RCC 7860 (cell line): ENCODE measurements at regions not wholly inside any gene's neighbourhood (a gene's known extent, or its start where the extent isn't known, plus 50 kb on each side); places are given as distances from the start of the nearest gene placed in this dataset.
"Not testable (repeated sequence)": the region's sequence is repeated elsewhere in the genome, so short reads cannot be mapped to it uniquely, and the experiment has no call there.

Source experiments
- DNase-seq: peaks from one replicate; pipeline ENCODE4 v3.0.0-alpha.2; 2015; ENCODE audit warnings: low spot score
- FAIRE-seq: peaks from 2 replicates; lab custom pipeline; 2012; peaks lifted over from hg19 to GRCh38; lab: Jason Lieb, UNC

DNA sequence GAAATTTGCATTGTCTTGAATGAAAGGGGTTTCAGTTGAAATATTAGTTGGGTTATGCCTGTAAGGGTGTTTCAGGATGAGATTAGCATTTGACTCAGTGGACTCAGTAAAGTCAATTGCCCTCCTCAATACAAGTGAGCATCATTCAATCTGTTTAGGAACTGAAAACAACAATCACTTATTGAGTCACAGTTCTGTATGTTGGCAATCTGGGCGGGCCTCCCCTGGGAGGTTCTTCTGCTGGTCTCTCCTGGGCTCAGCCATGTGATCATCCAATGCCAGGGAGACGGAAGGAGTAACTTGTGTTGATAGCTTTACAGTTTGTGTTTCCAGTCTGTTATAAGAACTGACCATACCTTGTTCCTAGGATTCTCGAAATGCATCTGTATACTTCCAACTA, 262.9 kb upstream of the RUNX1 start:
- FAIRE-seq (no peak), DNase-seq (no peak)

DNA sequence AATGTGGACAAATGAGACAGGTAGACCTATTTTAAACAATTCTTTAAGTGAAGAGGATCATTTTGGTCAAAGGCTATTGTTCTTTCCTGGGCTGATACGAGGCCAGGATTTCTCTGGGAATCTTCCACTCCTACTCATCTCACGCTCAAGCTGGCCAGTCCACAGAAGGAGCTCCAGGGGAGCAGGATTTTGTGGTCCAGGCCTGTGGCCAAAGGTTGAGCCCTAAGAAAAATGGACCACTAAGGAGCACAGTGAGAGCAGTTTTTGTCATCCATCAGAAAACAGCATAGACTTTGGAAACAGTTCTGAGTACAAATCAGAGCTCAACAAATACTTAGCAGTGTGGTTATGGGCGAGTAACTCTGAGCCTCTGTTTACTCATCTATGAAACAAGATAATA, 260.2 kb upstream of the RUNX1 start:
- peak; percentile 25 for DNase-seq

DNA sequence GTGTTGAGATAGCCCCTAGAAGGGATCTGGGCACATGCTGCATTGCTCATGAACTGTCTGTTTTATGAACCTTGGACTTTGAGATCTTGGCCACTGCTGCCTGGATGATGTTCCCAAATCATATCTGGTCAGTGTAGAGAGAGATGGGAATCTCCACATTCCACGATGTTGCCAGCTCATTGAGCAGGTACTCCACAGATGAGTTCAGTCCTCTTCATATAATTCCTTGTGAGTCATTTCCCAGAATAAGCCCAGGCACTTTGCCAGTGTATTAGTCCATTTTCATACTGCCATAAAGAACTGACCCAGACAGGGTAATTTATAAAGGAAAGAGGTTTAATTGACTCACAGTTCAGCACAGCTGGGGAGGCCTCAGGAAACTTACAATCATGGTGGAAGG, 254.0 kb upstream of the RUNX1 start:
- FAIRE-seq (peak; percentile 99), DNase-seq (peak; percentile 98)

More for the DNA sequence above, 260.2 kb upstream of the RUNX1 start:
- FAIRE-seq: peak; percentile 88

DNA sequence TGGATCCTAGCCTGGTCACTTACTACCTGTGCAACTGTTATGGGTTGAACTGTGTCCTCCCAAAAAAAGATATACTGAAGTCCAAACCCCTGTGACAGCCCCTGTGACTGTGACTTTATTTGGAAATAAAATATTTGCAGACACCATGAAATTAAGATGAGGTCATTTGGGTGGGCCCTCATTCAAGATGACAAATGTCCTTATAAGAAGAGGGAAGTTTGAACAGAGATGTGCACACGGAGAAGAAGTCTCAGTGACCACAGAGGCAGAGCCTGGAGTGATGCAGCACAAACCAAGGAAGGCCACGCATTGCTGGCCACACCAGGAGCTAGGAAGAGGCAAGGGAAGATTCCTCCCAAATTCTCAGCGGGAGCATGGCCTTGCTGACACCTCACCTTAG, 249.7 kb upstream of the RUNX1 start:
- DNase-seq (peak; percentile 34), FAIRE-seq (no peak)

DNA sequence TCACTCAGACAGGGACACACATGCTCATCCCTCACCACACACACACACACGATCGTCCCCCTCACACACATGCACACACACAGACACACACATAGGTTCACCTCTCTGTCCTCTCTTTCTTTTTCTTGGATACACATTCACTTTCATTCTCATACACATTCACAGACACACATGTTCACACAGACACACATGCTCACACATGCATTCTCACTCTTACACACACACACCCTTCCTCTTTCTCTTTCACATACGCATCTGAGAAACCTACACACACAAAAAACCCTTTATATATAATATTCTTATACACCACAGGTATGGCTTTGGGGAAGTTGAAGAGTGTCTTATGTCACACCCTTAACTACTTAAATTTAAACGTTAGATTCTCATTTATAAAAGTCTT, 248.6 kb upstream of the RUNX1 start:
- FAIRE-seq: no peak

DNA sequence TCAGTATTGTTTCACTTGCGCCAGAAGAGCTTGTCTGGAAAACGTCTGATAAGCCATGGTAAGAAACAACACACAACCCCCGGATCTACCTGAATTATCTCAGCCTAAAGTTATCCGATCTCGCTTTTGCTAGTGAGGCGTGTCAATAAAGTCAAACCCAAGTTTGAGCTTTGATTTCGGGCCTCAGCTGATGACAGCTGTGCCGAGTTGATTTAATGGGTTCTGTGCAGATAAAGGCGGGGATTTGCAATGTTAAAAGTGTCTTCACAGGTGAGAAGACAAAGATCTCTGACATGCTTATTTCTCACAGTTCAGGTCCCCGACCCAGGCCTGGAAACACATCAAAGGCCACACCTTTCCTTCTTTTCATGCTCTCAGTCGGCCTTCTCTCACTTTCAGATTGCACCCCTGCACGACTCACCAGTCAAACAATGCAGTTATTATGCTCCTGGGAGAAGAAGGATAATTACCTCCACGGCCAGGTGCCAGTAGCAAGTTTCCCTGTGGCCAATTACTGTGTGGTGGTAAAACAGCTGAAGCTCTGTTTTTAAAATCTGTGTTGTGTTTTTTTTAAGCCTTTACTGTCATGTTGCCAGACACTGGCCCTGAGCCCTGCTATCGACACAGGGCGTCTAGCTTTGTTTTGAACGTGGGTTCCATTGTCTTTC, 245.3 kb upstream of the RUNX1 start:
- DNase-seq (peak; percentile 23), FAIRE-seq (no peak)

More for the DNA sequence above, 248.6 kb upstream of the RUNX1 start:
- no peak for DNase-seq

DNA sequence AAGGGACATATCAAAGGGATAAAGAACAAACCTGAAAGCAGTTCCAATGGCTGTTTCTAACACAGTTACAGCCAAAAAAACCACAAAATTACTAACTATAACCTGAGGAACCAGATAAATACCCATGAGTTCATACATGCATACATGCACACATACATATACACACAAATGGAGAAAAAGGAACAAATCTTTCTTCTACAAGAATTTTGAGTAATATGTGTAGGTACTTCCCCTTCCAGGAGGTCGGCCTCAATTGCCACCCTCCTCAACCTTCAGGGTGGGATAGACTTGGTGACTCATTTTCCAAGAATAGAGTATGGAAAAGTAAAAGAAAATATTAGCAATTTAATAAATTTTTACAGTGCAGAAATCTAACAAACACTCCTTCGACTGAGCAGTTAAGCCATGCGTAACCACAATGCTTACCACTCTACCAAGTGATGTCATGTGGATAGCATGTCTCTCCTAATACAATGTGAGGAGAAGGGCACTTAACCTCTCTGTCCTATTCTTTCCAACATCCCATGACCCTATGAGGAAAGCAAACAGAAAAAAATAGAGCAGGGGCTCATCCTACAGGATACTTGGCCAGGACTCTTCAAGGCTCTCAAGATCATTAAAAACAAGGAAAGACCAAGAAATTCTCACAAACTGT, 243.0 kb upstream of the RUNX1 start:
- FAIRE-seq (peak; percentile 99), DNase-seq (peak; percentile 87)

DNA sequence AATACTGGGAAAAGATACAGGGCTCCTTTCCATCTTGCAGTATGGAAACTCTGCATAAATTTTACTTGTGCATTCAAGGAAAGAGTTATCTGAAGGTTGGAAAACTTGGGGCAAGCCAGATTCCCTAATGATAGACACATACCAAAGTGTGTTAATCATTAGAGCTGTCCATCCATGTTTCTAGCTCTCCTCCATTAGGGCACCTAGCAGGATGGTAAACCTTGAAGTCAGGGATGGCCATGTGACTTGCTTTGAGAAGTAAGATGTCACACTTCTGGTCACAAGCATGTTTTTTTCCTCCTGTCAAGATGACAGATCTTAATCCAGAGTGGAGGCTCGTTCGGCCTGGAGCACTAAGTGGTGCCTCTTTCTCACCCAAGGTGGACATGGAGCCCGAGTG, 241.9 kb upstream of the RUNX1 start:
- DNase-seq (peak; percentile 73), FAIRE-seq (peak; percentile 88)

DNA sequence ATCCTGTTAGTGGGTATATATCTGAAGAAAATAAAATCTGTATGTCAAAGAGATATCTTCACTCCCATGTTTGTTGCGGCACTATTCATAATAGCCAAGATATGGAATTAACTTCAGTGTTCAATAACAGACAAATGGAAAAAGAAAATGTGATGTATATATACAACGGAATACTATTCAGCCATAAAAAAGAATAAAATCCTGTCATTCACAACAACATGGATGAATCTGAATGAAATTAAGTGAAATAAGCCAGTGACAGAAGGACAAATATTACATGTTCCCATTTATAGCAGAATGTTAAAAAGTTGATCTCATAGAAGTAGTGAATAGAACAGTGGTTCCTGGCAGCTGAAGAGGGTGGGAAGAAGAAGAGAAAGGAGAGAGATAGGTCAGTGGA, 239.1 kb upstream of the RUNX1 start:
- DNase-seq (no peak), FAIRE-seq (no peak)

DNA sequence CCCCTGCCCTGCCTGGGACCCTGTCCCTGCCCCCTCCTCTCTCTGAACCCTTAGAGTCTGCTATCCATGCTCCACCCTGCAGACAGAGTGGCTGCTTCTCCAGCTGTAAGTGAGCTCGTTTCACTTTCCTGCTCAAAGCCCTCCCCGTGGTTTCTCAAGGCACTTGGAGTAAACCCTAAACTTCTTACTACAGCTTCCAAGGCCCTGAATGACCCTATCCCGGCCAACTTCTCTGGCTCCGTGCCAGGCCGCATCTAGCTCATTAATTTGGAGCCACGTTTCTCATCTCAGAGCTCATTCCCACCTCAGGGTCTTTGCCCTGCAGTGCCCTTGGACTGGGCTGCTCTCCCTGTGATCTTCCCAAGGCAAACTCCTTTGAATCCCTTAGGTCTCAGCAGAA, 235.1 kb upstream of the RUNX1 start:
- FAIRE-seq (no peak), DNase-seq (no peak)

DNA sequence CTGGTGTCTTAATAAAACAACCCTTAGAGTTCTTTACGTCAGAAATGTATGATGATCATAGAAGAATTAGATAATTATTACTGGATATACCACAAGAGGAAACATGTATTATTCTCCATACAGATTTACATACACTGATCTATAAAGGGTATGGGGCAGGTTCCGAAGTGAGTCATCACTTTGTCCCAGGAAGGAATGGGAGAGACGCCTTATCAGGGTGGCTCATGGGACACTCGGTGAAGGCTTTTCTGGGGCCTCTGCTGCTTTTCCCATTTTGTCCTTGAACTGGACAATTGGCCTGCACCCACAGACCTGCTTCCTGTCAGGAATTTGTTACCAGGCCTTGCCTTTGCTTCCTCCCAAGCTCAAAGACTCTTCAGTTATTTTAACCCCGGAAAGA, 233.8 kb upstream of the RUNX1 start:
- no peak for FAIRE-seq
- no peak for DNase-seq

DNA sequence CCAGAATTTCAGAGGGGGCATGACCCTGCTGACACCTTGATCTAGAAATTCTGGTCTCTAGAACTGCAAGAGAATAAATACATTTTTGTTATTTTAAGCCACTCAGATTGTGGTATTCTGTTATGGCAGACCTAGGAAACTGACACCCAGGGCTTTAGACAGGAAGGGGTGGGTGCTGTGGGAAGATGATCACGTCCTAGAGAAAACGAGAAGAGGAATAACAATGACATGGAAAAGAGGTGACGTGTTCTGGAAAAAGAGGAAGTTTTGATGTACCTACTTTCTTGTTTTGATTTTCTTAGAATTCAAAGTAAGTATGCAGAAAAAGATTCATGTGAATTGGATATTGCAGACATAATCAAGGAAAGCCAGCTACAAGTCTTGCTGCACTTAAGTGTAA, 232.9 kb upstream of the RUNX1 start:
- no peak for FAIRE-seq

DNA sequence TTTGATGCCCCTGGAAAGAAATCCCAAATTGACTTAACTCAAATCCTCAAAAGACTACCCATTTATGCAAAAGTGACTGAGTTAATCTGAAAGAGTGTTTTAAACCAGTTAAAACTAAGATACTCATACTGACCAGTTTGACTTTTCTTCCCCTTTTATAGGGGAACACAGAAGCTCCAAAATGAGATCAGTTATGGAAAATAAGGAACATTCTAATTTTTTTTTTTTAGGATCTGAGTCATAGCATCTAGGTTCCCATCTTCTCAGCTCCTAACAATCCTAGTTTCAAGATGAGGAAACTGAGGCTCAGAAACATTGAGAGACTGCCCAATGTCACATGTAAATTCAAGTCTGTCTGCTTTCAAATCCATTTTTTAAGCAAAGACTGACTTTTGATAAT, 231.1 kb upstream of the RUNX1 start:
- DNase-seq (no peak), FAIRE-seq (no peak)

More for the DNA sequence above, 232.9 kb upstream of the RUNX1 start:
- DNase-seq: no peak

DNA sequence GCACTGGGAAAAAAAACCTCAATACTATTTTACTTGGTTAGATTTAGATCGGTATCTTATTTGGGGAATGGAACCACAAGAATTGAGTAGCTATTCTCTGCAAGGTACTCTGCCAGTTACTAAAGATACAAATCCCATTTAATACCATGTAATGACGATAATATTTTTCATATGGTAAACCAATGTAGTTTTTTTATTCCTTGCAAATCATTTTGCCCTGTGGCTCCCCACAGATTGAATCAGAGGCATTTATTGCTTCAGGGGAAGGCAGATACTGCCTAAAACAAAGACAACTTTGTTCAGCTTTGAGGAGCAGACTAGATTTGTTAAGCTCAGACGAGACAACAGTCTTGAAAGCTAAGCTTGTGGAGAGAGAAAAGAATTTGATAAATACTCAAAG, 226.7 kb upstream of the RUNX1 start:
- no peak for FAIRE-seq
- DNase-seq: no peak

DNA sequence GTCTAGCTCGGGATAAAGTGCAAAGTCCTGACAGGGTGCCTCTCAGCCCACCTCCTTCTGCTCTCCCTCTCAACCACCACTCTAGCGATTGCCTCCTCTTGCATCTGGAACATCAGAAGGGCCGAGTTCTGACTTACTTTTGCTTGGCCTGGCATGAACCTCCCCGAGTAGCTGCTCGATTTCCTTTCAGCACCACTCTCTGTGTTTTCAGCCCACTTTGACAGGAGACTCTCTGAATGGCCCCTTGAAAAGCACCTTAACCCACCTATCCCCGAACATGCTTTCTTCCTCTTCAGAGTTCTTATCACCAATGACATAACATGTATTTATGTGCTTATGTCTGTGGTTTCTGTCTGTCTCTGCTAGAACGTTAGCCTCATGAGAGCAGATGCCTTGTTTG, 225.8 kb upstream of the RUNX1 start:
- FAIRE-seq: no peak

DNA sequence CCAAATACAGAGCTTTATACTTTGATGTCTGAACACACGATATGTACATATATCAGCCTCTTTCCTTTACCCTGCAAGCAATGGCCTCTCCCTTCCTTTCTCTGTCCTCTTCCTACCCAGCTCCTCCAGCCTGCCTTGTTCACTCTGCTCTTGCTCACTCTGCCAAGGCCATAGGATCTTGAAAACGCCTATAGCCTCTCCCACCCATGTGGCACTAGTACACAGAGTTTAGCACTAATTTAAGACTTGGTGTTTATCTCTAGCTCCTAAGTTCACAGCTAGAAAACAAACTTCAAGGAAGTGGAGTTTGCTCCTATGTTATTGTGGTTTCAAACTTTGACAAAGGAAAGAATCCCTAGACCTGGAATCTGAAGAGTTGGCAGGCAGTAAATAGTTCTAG, 225.0 kb upstream of the RUNX1 start:
- DNase-seq: no peak
- FAIRE-seq: no peak

More for the DNA sequence above, 225.8 kb upstream of the RUNX1 start:
- no peak for DNase-seq

DNA sequence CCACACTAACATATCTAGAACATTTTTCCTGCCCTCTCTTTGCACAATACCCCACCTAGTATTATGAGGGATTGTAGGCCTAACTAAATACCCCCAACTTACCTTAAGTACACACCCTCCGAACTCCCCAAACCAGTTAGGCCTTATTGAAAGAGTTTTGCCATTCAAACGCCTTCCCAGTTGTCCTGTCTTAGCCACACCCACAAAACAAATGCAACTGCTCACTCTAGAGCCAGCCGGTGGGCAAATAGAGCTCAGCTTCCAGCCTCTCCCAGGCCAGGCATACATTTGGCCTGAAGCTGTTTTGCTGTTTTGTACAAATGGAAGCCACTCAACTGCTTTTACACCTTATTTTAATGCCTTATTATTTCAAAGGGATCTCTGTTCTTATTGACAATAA, 224.2 kb upstream of the RUNX1 start:
- DNase-seq (no peak), FAIRE-seq (no peak)

DNA sequence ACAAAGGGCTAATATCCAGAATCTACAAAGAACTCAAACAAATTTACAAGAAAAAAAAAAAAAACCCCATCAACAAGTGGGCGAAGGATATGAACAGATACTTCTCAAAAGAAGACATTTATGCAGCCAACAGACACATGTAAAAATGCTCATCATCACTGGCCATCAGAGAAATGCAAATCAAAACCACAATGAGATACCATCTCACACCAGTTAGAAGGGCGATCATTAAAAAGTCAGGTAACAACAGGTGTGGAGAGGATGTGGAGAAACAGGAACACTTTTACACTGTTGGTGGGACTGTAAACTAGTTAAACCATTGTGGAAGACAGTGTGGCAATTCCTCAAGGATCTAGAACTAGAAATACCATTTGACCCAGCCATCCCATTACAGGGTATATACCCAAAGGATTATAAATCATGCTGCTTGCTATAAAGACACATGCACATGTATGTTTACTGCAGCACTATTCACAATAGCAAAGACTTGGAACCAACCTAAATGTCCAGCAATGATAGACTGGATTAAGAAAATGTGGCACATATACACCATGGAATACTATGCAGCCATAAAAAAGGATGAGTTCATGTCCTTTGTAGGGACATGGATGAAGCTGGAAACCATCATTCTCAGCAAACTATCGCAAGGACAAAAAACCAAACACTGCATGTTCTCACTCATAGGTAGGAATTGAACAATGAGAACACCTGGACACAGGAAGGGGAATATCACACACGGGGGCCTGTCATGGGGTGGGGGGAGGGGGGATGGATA, 222.4 kb upstream of the RUNX1 start:
- not testable (repeated sequence) for FAIRE-seq, DNase-seq

DNA sequence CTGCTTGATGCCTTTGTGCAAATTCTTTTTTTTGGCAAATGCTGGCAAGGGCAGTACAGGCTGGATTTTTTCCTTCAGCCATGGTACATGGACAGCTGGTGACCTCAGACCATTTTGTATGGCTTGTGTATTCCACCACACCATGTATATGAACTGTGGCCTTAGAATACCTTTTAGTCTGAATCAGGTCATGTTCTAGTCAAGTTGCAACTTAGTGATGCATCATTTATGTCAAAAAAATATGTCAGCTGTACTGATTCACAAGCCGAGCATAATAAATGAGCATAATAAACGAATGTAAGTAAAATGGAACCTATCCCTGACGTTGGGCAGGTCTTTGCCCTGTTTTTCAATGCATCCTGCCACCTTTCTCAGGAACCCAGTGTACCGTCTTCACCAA, 219.7 kb upstream of the RUNX1 start:
- no peak for DNase-seq
- FAIRE-seq: no peak

DNA sequence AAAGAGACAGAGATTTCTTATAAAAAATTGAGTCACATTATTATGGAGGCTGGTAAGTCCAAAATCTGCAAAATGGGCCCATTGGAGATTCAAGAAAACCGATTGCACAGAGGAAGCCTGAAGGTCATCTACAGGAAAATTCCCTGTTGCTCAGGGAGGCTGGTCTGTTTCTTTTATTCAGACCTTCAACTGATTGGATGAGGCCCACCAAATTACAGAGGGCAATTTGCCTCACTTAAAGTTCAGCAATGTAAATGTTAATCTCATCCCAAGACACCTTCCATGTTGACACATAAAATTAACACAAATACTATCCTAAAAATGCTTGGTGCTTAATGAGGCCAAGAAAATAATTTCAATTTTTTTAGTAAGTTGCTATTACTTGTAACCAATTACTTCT, 219.2 kb upstream of the RUNX1 start:
- DNase-seq (no peak), FAIRE-seq (no peak)

DNA sequence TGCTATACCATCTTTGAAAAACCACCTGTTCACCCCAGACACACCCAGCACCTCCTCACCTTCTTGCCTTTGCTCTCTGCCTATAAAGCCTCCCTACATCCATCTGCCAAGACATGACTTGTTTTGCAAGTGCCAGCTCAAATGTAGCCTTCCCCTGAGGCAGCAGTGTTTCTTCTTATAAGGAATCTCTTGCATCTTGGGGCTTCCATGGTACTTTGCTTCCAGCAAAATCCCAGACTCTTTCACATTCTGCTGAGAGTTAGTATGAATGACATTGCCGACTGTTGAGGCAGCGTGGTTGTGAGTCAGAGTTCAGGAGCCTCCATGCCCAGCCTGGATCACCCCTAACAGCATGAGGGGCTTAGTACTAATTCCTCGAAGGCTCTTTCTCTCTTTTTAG, 217.4 kb upstream of the RUNX1 start:
- DNase-seq: peak; percentile 50
- FAIRE-seq: no peak
